NB4 (cell line): ENCODE measurements at regions not wholly inside any gene's neighbourhood (a gene's known extent, or its start where the extent isn't known, plus 50 kb on each side); places are given as distances from the start of the nearest gene placed in this dataset.
A peak's percentile ranks its signal among the peaks of the same experiment; 100 is the strongest.

ENCODE experiments used
- DNase-seq: peaks from one replicate; pipeline ENCODE4 v3.0.0; 2010; ENCODE audit warnings: low read depth
- H3K4me3 ChIP-seq: one replicate; pipeline ENCODE4 v1.5.1; 2011; ENCODE audit warnings: mild to moderate bottlenecking, low read depth, low read length, moderate library complexity
- MAX ChIP-seq: IDR thresholded peaks from 2 replicates; pipeline ENCODE4 v1.6.1; 2011; ENCODE audit warnings: low read depth, low read length
- MYC ChIP-seq: IDR thresholded peaks from 2 replicates; pipeline ENCODE4 v1.6.1; 2011; ENCODE audit warnings: low read depth, low read length
- POLR2A ChIP-seq: IDR thresholded peaks from 2 replicates; pipeline ENCODE4 v1.6.1; 2011; ENCODE audit warnings: mild to moderate bottlenecking; ENCODE audit not compliant: insufficient read length; ENCODE audit errors: extremely low read depth
- TF ChIP-seq, protein P1 (sequence below): IDR thresholded peaks from one replicate; pipeline ENCODE4 v1.5.1; 2012; ENCODE audit warnings: low read depth, low read length

DNA sequence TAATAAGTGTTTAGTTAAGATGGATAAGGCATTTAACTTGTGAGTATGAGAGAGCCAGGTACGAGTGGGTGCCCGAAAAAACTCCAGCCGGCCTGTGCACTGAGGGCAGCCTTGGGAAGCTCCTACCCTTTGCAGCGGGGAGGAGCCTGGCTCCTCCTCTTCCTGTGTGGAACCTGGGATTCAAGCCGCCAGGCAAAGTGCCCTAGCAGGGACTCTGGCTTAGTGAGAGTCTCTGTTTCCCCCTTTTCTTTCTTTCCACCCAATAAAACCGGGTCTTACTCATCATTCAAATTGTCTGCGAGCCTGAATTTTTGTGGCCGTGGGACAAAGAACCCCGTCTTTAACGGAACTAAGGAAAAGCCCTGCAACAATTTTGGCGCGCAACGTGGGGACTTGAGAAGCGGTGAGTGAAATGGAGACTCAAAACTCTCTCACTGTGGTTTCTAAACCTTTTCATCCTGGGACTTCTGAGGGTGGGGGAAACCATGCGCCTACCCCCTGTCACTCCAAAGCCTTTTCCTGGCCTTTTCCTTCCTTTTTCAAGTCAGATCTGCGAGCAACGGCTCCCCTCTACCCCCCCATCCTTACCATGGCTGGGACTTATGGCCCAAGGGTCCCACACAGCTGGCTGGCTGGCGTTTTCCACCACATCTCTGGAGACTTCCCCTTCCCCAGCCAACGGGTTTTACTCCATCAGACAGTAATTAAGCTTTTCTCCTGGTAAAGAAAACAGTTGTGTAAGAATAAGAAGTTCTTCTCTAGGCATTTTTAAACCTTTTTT is 535.7 kb upstream of the ACO1 start:
- no peak for TF ChIP-seq MAX
- TF ChIP-seq, protein P1, sequence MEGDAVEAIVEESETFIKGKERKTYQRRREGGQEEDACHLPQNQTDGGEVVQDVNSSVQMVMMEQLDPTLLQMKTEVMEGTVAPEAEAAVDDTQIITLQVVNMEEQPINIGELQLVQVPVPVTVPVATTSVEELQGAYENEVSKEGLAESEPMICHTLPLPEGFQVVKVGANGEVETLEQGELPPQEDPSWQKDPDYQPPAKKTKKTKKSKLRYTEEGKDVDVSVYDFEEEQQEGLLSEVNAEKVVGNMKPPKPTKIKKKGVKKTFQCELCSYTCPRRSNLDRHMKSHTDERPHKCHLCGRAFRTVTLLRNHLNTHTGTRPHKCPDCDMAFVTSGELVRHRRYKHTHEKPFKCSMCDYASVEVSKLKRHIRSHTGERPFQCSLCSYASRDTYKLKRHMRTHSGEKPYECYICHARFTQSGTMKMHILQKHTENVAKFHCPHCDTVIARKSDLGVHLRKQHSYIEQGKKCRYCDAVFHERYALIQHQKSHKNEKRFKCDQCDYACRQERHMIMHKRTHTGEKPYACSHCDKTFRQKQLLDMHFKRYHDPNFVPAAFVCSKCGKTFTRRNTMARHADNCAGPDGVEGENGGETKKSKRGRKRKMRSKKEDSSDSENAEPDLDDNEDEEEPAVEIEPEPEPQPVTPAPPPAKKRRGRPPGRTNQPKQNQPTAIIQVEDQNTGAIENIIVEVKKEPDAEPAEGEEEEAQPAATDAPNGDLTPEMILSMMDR, result no peak
- no peak for TF ChIP-seq POLR2A
- TF ChIP-seq MYC, result no peak
- no peak overlapping the region for H3K4me3 ChIP-seq
- no peak for DNase-seq

DNA sequence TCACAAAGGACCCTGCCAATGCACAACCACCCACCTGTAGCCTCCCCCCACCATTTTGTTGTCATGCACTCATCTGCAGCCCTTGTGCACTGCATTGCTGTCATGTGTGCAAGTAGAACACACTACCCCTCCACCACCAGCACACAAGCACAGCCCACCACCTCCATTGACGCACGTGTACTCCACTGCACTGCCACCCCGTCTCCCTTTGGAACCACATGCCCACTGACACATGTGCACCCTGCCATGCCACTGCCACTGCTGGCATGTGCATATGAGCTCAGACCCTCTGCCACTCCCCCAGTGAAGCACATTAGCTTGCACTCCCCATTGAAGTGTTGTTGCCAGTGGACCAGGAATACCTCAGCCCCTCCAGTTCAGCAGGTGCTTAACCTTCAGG is 530.3 kb upstream of the ACO1 start:
- H3K4me3 ChIP-seq, result no peak overlapping the region
- TF ChIP-seq, protein P1, result no peak
- TF ChIP-seq POLR2A, result no peak
- no peak for TF ChIP-seq MYC
- TF ChIP-seq MAX, result 0 out of 2 replicates have a peak, but pooled peaks have one; percentile 8
- DNase-seq, result no peak

GRCh38 chr9:31868830-31869229 is 515.6 kb upstream of the ACO1 start:
- TF ChIP-seq MYC, result no peak
- no peak for TF ChIP-seq MAX
- H3K4me3 ChIP-seq, result no peak overlapping the region
- DNase-seq, result no peak

GRCh38 chr9:31870276-31870675 is 514.2 kb upstream of the ACO1 start:
- H3K4me3 ChIP-seq, result no peak overlapping the region
- TF ChIP-seq MAX, result no peak
- TF ChIP-seq, protein P1, result no peak
- TF ChIP-seq POLR2A, result no peak
- TF ChIP-seq MYC, result no peak
- DNase-seq, result no peak

GRCh38 chr9:31873722-31874121 is 510.7 kb upstream of the ACO1 start:
- H3K4me3 ChIP-seq, result no peak overlapping the region
- no peak for DNase-seq
- TF ChIP-seq MYC, result no peak
- TF ChIP-seq, protein P1, result no peak
- TF ChIP-seq MAX, result no peak
- TF ChIP-seq POLR2A, result no peak

- H3K4me3 ChIP-seq, result no peak overlapping the region
- no peak for DNase-seq
- no peak for TF ChIP-seq MAX
- no peak for TF ChIP-seq MYC
- TF ChIP-seq, protein P1, result no peak
- no peak for TF ChIP-seq POLR2A
Observed at GRCh38 chr9:31894008-31894407, 490.4 kb upstream of the ACO1 start.
